SKM-1 treated with dmso at 0.1 percent for 144 hours (cell line): ENCODE measurements at regions not wholly inside any gene's neighbourhood (a gene's known extent, or its start where the extent isn't known, plus 50 kb on each side); places are given as distances from the start of the nearest gene placed in this dataset.

Experiments
- DNase-seq: peaks from one replicate; lab custom pipeline; 2025; ENCODE audit not compliant: unreplicated experiment; lab: John Stamatoyannopoulos, UW

GRCh38 chr5:51902512-51902911, 519.3 kb downstream of the ISL1 start:
- no peak for DNase-seq

GRCh38 chr5:51908215-51908614, 525.0 kb downstream of the ISL1 start:
- no peak for DNase-seq

- no peak for DNase-seq
These were observed 561.4 kb downstream of the ISL1 start for GRCh38 chr5:51944500-51945125.

GRCh38 chr5:51958473-51958872, 575.2 kb downstream of the ISL1 start:
- no peak for DNase-seq

- DNase-seq: peak; percentile 2
These were observed 577.4 kb downstream of the ISL1 start for GRCh38 chr5:51960617-51961121.

GRCh38 chr5:51961154-51961562, 577.9 kb downstream of the ISL1 start:
- no peak for DNase-seq

GRCh38 chr5:51968756-51969155, 585.5 kb downstream of the ISL1 start:
- no peak for DNase-seq

- DNase-seq: no peak
These were observed 591.6 kb downstream of the ISL1 start for GRCh38 chr5:51974834-51975233.

- DNase-seq: no peak
These were observed 593.8 kb downstream of the ISL1 start for GRCh38 chr5:51977014-51977413.

- no peak for DNase-seq
These were observed 599.9 kb downstream of the ISL1 start for GRCh38 chr5:51983161-51983560.

GRCh38 chr5:51986733-51987132, 603.5 kb downstream of the ISL1 start:
- no peak for DNase-seq

- DNase-seq: no peak
These were observed 604.0 kb downstream of the ISL1 start for GRCh38 chr5:51987239-51987638.

GRCh38 chr5:51987669-51988209, 604.5 kb downstream of the ISL1 start:
- DNase-seq: no peak

GRCh38 chr5:51988634-51989033, 605.4 kb downstream of the ISL1 start:
- DNase-seq: no peak

- DNase-seq: no peak
These were observed 607.0 kb downstream of the ISL1 start for GRCh38 chr5:51990241-51990640.

GRCh38 chr5:51990661-51991180, 607.5 kb downstream of the ISL1 start:
- DNase-seq: no peak

- no peak for DNase-seq
These were observed 608.7 kb downstream of the ISL1 start for GRCh38 chr5:51991940-51992339.

- no peak for DNase-seq
These were observed 612.6 kb downstream of the ISL1 start for GRCh38 chr5:51995773-51996306.

GRCh38 chr5:51996356-51996861, 613.2 kb downstream of the ISL1 start:
- no peak for DNase-seq

GRCh38 chr5:51997500-51997899, 614.3 kb downstream of the ISL1 start:
- DNase-seq: no peak

- no peak for DNase-seq
These were observed 614.7 kb downstream of the ISL1 start for GRCh38 chr5:51997949-51998348.

- DNase-seq: peak; percentile 34
These were observed 624.1 kb downstream of the ISL1 start for GRCh38 chr5:52007230-52007858.
